Lower leg skin (tissue), 3 donors: ENCODE measurements at regions not wholly inside any gene's neighbourhood (a gene's known extent, or its start where the extent isn't known, plus 50 kb on each side); places are given as distances from the start of the nearest gene placed in this dataset.

Experiments used
- POLR2A ChIP-seq, 2 donors: fragments of 450-650 bp; IDR thresholded peaks; one replicate each; pipeline ENCODE4 v1.6.1; 2016 to 2017; ENCODE audit warnings: antibody characterized with exemption in 2 of 2, mild to moderate bottlenecking in 1 of 2, moderate library complexity in 1 of 2
- TF ChIP-seq, protein P1 (sequence below), 3 donors: fragments of 450-650 bp; IDR thresholded peaks; one replicate each; pipeline ENCODE4 v1.5.1; 2016; ENCODE audit warnings: antibody characterized with exemption in 3 of 3, mild to moderate bottlenecking in 3 of 3, moderate library complexity in 2 of 3

DNA sequence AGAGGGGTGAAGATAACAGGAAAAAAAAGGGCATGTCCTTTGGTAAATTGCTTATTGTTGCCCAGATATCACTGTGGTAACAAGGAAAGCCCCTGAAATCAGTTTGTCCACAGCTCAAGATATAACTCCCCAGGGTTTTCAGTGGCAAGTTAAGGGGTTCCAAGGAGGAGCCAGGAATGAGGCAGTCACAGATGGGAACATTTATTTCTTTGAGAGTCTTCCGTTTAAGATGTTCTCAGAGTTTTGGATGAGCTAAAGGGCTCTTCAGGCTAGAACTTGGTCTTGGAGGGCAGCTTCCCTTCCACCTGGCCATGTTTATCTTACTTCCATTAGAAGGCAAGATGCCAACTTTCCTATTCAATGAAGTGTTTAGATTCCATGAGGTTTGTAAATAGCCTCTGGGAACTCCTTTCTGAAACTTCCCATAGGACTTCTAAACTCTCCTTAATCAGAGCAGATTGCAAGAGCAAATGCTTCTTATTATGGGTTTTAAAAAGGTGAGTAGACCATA is 277.6 kb upstream of the TNC start:
- TF ChIP-seq, protein P1, sequence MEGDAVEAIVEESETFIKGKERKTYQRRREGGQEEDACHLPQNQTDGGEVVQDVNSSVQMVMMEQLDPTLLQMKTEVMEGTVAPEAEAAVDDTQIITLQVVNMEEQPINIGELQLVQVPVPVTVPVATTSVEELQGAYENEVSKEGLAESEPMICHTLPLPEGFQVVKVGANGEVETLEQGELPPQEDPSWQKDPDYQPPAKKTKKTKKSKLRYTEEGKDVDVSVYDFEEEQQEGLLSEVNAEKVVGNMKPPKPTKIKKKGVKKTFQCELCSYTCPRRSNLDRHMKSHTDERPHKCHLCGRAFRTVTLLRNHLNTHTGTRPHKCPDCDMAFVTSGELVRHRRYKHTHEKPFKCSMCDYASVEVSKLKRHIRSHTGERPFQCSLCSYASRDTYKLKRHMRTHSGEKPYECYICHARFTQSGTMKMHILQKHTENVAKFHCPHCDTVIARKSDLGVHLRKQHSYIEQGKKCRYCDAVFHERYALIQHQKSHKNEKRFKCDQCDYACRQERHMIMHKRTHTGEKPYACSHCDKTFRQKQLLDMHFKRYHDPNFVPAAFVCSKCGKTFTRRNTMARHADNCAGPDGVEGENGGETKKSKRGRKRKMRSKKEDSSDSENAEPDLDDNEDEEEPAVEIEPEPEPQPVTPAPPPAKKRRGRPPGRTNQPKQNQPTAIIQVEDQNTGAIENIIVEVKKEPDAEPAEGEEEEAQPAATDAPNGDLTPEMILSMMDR (IDR thresholded peaks at IDR 0.05) = no peak
- no peak for TF ChIP-seq POLR2A (IDR thresholded peaks at IDR 0.05)
